ENCODE measurements at regions not wholly inside any gene's neighbourhood (a gene's known extent, or its start where the extent isn't known, plus 50 kb on each side); places are given as distances from the start of the nearest gene placed in this dataset.

GRCh38 chr11:93084727-93085505 lies 112.9 kb downstream of the SLC36A4 start:
- no peaks in the 10 kb centered on the region for H3K9me3 ChIP-seq (ENCODE audit: control insufficient read depth in 2 of 3, insufficient read depth in 1 of 3, low read length in 3 of 3)
- H3K27me3 ChIP-seq (ENCODE audit: control insufficient read depth, insufficient read depth, low read length) = no peaks in the 10 kb centered on the region
- H3K4me1 ChIP-seq (ENCODE audit: control insufficient read depth in 2 of 3, insufficient read depth in 2 of 3, low read depth in 1 of 3, low read length in 3 of 3) = no peaks in the 10 kb centered on the region
- FAIRE-seq (no peak), DNase-seq (no peak)
- no peak overlapping the region for H3K27ac ChIP-seq (ENCODE audit: low read depth in 2 of 2, low read length in 2 of 2)
- intact Hi-C loops (cut with DNase I) = no loop called here
- H3K4me3 ChIP-seq (ENCODE audit: low read length in 3 of 3) = no peak overlapping the region
- H3K9ac ChIP-seq (ENCODE audit: low read length in 3 of 3) = no peak overlapping the region
- H3K36me3 ChIP-seq (ENCODE audit: control insufficient read depth in 2 of 3, insufficient read depth in 3 of 3, low read length in 3 of 3) = no peaks in the 10 kb centered on the region
- TF ChIP-seq CTCF (IDR thresholded peaks at IDR 0.05; ENCODE audit: borderline replicate concordance, extremely low read depth, insufficient read depth) = no peak

GRCh38 chr11:93089474-93090102 lies 108.2 kb downstream of the SLC36A4 start:
- intact Hi-C loops (cut with DNase I) = no loop called here
- no peaks in the 10 kb centered on the region for H3K9me3 ChIP-seq (ENCODE audit: control insufficient read depth in 2 of 3, insufficient read depth in 1 of 3, low read length in 3 of 3)
- TF ChIP-seq CTCF (IDR thresholded peaks at IDR 0.05; ENCODE audit: borderline replicate concordance, extremely low read depth, insufficient read depth) = peak; percentile 30
- no peaks in the 10 kb centered on the region for H3K36me3 ChIP-seq (ENCODE audit: control insufficient read depth in 2 of 3, insufficient read depth in 3 of 3, low read length in 3 of 3)
- FAIRE-seq = no peak
- H3K4me1 ChIP-seq (ENCODE audit: control insufficient read depth in 2 of 3, insufficient read depth in 2 of 3, low read depth in 1 of 3, low read length in 3 of 3) = no peaks in the 10 kb centered on the region
- no peak overlapping the region for H3K27ac ChIP-seq (ENCODE audit: low read depth in 2 of 2, low read length in 2 of 2)
- no peak overlapping the region for H3K4me3 ChIP-seq (ENCODE audit: low read length in 3 of 3)
- H3K9ac ChIP-seq (ENCODE audit: low read length in 3 of 3) = no peak overlapping the region
- DNase-seq = peak in 2 of 5 donors; percentile 10 to 28
- no peaks in the 10 kb centered on the region for H3K27me3 ChIP-seq (ENCODE audit: control insufficient read depth, insufficient read depth, low read length)
